ENCODE measurements at regions not wholly inside any gene's neighbourhood (a gene's known extent, or its start where the extent isn't known, plus 50 kb on each side); places are given as distances from the start of the nearest gene placed in this dataset.

- TF ChIP-seq CTCF (IDR thresholded peaks at IDR 0.05 in 4 of 5, conservative IDR thresholded peaks at IDR 0.05 in 1 of 5) (no peak), POLR2A (IDR thresholded peaks at IDR 0.05) (no peak)
These were observed 94.9 kb downstream of the SLC17A6 start for GRCh38 chr11:22433094-22433455.

All from gastrocnemius medialis (tissue), 4 donors.